ENCODE measurements at regions not wholly inside any gene's neighbourhood (a gene's known extent, or its start where the extent isn't known, plus 50 kb on each side); places are given as distances from the start of the nearest gene placed in this dataset.

DNA sequence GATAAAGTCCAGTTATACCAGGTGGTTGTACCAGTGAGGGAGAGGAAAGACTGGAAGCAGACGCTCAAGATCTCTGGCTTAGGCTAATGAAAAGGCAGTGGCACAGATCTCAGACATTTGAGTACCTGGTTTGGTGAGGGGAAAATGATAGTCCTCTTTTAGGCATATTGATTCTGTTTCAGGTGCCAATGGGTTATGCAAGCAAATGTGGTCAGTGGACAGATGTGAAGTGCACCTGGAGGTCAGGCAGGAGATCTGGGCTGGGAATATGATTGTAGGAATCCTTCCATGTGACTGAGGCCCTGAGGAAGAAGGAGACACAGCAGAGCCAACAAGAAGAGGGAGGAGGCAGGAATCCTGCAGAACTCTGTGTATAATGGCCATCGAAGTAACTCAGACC, 63.7 kb upstream of the SMARCA2 start:
- FAIRE-seq: no peak
- H3K9me3 ChIP-seq (replicated peaks; ENCODE audit: control insufficient read depth, insufficient read depth, low read length): no peaks in the 10 kb centered on the region
- intact Hi-C loops (cut with micrococcal nuclease) (no loop called here), dilution Hi-C loops (cut with MboI; ENCODE audit: extremely low pct_ligation_motif_present, low sequenced_read_pairs) (no loop called here)
- H2AFZ ChIP-seq (ENCODE audit: low read depth, low read length): no peak overlapping the region
- DNase-seq (ENCODE audit: low read depth, low spot score): no peak
- H3K9ac ChIP-seq (replicated peaks; ENCODE audit: extremely low read depth, insufficient read depth, low read length): no peak overlapping the region
- POLR2A ChIA-PET: no interaction called here
- H3K9me1 ChIP-seq (replicated peaks; ENCODE audit: control insufficient read depth, extremely low read depth, insufficient read depth, low read length): no peaks in the 10 kb centered on the region
- BruUV-seq (replicated peaks): no TSS peak
- H3K4me2 ChIP-seq (ENCODE audit: insufficient read depth, low read length): no peak overlapping the region
- no peaks in the 10 kb centered on the region for H4K20me1 ChIP-seq (replicated peaks; ENCODE audit: control insufficient read depth, extremely low read depth, insufficient read depth, low read length)
- no peaks in the 10 kb centered on the region for H3K4me1 ChIP-seq (ENCODE audit: control insufficient read depth, extremely low read depth, insufficient read depth, low read length)
- no peak overlapping the region for H3K4me3 ChIP-seq (replicated peaks in 1 of 3; ENCODE audit: insufficient read depth in 1 of 3, low read depth in 1 of 3, low read length in 3 of 3)
- TF ChIP-seq FOS (IDR thresholded peaks at IDR 0.05; ENCODE audit: borderline replicate concordance, insufficient read depth, low read length) (no peak), JUN (IDR thresholded peaks at IDR 0.05; ENCODE audit: borderline replicate concordance, insufficient read depth, insufficient read length, low read depth) (no peak), MYC (IDR thresholded peaks at IDR 0.05; ENCODE audit: low read depth, low read length) (no peak), EZH2 (IDR thresholded peaks at IDR 0.05; ENCODE audit: borderline replicate concordance, low read depth, low read length, severe bottlenecking) (no peak), POLR2A (IDR thresholded peaks at IDR 0.05; ENCODE audit: low read depth, low read length) (no peak), GATA2 (IDR thresholded peaks at IDR 0.05; ENCODE audit: insufficient read depth, insufficient read length, low read depth, low read length) (no peak), POLR2AphosphoS5 (IDR thresholded peaks at IDR 0.05; ENCODE audit: insufficient read depth, low read depth, low read length) (no peak)
- TF ChIP-seq, protein P1, sequence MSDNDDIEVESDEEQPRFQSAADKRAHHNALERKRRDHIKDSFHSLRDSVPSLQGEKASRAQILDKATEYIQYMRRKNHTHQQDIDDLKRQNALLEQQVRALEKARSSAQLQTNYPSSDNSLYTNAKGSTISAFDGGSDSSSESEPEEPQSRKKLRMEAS (IDR thresholded peaks at IDR 0.05; ENCODE audit: insufficient read depth, insufficient read length): no peak
- TF ChIP-seq, protein P2, sequence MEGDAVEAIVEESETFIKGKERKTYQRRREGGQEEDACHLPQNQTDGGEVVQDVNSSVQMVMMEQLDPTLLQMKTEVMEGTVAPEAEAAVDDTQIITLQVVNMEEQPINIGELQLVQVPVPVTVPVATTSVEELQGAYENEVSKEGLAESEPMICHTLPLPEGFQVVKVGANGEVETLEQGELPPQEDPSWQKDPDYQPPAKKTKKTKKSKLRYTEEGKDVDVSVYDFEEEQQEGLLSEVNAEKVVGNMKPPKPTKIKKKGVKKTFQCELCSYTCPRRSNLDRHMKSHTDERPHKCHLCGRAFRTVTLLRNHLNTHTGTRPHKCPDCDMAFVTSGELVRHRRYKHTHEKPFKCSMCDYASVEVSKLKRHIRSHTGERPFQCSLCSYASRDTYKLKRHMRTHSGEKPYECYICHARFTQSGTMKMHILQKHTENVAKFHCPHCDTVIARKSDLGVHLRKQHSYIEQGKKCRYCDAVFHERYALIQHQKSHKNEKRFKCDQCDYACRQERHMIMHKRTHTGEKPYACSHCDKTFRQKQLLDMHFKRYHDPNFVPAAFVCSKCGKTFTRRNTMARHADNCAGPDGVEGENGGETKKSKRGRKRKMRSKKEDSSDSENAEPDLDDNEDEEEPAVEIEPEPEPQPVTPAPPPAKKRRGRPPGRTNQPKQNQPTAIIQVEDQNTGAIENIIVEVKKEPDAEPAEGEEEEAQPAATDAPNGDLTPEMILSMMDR (IDR thresholded peaks at IDR 0.05; ENCODE audit: extremely low read depth in 1 of 2, insufficient read depth in 1 of 2, low read depth in 1 of 2, low read length in 2 of 2): no peak
- H3K27me3 ChIP-seq (ENCODE audit: control insufficient read depth in 2 of 2, insufficient read depth in 2 of 2, low read length in 2 of 2): no peaks in the 10 kb centered on the region
- H3K27ac ChIP-seq (ENCODE audit: insufficient read depth, low read depth, low read length): no peak overlapping the region
- CTCF ChIA-PET: no interaction called here
- H3K36me3 ChIP-seq (ENCODE audit: control insufficient read depth in 2 of 2, extremely low read depth in 1 of 2, insufficient read depth in 2 of 2, low read length in 2 of 2): no peaks in the 10 kb centered on the region
- H3K79me2 ChIP-seq (ENCODE audit: control insufficient read depth, insufficient read depth, low read length): no peaks in the 10 kb centered on the region

Measured in endothelial cell of umbilical vein (primary cell).